Nephron (organoid): ENCODE measurements at regions not wholly inside any gene's neighbourhood (a gene's known extent, or its start where the extent isn't known, plus 50 kb on each side); places are given as distances from the start of the nearest gene placed in this dataset.

Source experiments
- H3K27ac Mint-ChIP-seq, 3 experiments: 2 replicates each; pipeline ENCODE4 v1.8.0; 2020; ENCODE audit warnings: mixed read lengths in 3 of 3, mild to moderate bottlenecking in 2 of 3, moderate library complexity in 1 of 3
- H3K27me3 Mint-ChIP-seq: 2 replicates; pipeline ENCODE4 v1.8.0; 2021; ENCODE audit warnings: low read depth, mild to moderate bottlenecking, moderate library complexity, mixed read lengths
- H3K36me3 Mint-ChIP-seq: 2 replicates; pipeline ENCODE4 v1.8.0; 2020; ENCODE audit warnings: low read depth, mixed read lengths
- H3K4me1 Mint-ChIP-seq: 2 replicates; pipeline ENCODE4 v1.8.0; 2020; ENCODE audit warnings: mixed read lengths
- H3K4me3 Mint-ChIP-seq, 3 experiments: 2 replicates each; pipeline ENCODE4 v1.8.0; 2020; ENCODE audit warnings: mild to moderate bottlenecking in 3 of 3, mixed read lengths in 3 of 3, moderate library complexity in 2 of 3
- H3K9me3 Mint-ChIP-seq: 2 replicates; pipeline ENCODE4 v1.8.0; 2020; ENCODE audit warnings: mixed read lengths
- TF ChIP-seq, protein P1 (sequence below), 3 experiments: fragments of 200-600 bp; sonication (generic); IDR thresholded peaks; one replicate each; pipeline ENCODE4 v1.5.0; 2021; ENCODE audit warnings: antibody characterized with exemption in 3 of 3; ENCODE audit not compliant: unreplicated experiment in 3 of 3

DNA sequence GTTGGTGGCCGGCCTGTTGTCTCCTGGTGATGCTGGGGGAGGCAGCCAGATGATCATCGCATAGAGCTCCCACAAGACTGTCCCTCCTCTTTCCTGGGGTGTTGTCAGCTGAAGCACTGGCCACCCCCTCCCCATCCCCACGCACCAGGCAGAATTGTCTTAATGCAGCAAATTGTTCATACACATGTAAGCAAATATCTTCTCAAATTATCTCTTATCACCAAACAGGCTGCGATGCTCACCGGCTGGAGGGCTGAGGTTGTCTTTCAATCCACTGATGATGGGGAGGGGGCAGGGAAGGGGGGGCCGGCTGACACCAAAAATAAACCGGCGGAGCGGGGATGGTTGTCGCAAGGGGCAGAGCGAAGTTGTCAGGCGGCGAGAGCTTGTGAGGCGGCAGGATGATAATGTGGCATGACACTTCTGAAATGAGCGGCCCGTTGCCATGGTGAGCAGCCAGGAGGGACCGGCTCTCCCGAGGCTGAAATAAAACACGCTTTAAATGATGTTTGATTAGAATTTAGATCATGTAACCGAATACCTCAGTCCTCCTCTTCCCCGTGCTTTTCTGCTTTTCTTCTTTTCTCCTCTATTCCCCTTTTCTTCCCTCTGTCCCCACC is 59.8 kb downstream of the MRM1 start:
- Mint-ChIP-seq H3K9me3 (no peaks in the 10 kb centered on the region), H3K36me3 (no peaks in the 10 kb centered on the region), H3K4me3 (no peak overlapping the region), H3K27ac (no peak overlapping the region), H3K4me1 (peaks cover 15% of the 10 kb centered on the region), H3K27me3 (peaks cover 84% of the 10 kb centered on the region)
- TF ChIP-seq, protein P1, sequence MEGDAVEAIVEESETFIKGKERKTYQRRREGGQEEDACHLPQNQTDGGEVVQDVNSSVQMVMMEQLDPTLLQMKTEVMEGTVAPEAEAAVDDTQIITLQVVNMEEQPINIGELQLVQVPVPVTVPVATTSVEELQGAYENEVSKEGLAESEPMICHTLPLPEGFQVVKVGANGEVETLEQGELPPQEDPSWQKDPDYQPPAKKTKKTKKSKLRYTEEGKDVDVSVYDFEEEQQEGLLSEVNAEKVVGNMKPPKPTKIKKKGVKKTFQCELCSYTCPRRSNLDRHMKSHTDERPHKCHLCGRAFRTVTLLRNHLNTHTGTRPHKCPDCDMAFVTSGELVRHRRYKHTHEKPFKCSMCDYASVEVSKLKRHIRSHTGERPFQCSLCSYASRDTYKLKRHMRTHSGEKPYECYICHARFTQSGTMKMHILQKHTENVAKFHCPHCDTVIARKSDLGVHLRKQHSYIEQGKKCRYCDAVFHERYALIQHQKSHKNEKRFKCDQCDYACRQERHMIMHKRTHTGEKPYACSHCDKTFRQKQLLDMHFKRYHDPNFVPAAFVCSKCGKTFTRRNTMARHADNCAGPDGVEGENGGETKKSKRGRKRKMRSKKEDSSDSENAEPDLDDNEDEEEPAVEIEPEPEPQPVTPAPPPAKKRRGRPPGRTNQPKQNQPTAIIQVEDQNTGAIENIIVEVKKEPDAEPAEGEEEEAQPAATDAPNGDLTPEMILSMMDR (IDR thresholded peaks at IDR 0.05; ENCODE audit: unreplicated experiment in 3 of 3): no peak

DNA sequence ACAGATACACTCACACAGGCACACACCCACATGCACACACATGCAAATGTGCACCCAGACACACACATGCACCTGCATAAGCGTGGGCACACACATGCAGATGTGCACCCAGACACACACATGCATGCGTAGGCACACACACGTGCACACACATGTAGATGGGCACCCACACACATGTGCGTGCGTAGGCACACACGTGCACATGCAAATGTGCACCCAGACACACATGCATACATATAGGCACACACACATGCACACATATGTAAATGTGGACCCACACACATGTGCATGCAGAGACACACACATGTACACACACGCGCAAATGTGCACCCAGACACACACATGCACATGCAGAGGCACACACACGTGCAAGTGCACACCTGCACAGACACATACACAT is 60.3 kb downstream of the MRM1 start:
- H3K36me3 Mint-ChIP-seq: no peaks in the 10 kb centered on the region
- H3K27me3 Mint-ChIP-seq: peaks cover 80% of the 10 kb centered on the region
- TF ChIP-seq, protein P1 (IDR thresholded peaks at IDR 0.05; ENCODE audit: unreplicated experiment in 3 of 3): no peak
- no peak overlapping the region for H3K27ac Mint-ChIP-seq
- H3K4me3 Mint-ChIP-seq: no peak overlapping the region
- peaks cover 13% of the 10 kb centered on the region for H3K4me1 Mint-ChIP-seq
- no peaks in the 10 kb centered on the region for H3K9me3 Mint-ChIP-seq

DNA sequence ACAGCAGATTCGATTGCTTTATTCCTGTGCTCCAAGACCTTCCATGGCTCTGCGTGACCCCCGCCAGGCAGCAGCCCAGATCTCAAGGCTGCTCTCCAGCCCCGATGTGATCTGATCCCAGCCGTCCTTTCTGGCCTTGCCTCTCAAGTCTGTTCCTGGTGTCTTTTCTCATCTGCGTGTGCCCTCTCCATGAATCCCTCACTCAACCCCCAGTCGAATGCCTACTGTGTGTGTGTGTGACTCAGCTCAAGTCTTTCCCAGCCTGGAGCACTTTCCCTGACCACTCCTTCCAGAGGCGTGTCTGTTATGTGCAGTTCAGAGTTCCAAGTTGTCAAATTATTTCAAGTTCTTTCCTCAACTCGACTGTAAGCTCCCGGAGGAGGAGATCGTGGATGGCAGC is 64.0 kb downstream of the MRM1 start:
- Mint-ChIP-seq H3K27ac (no peak overlapping the region), H3K4me3 (no peak overlapping the region), H3K36me3 (no peaks in the 10 kb centered on the region), H3K4me1 (peaks cover 2% of the 10 kb centered on the region), H3K27me3 (peaks cover 56% of the 10 kb centered on the region), H3K9me3 (no peaks in the 10 kb centered on the region)
- TF ChIP-seq, protein P1 (IDR thresholded peaks at IDR 0.05; ENCODE audit: unreplicated experiment in 3 of 3): no peak

DNA sequence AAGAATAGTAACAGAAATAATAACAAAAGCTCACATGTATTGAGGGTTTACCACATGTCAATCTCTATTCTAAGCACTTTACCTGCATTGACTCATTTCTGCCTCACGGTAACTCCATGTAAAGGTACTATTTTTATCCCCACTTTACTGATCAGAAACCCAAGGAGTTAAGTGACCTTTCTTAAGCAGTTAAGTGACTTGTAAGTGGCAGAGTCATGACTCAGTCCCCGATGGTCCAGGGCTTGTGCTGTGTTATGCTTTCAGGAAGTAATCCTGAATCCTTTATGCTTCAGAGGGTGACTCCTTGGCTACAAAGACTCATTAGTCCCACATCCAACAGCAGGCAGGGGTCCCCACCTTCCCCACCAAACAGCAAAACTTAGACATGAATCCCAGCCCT is 66.5 kb downstream of the MRM1 start:
- TF ChIP-seq, protein P1 (IDR thresholded peaks at IDR 0.05; ENCODE audit: unreplicated experiment in 3 of 3): no peak
- Mint-ChIP-seq H3K36me3 (no peaks in the 10 kb centered on the region), H3K4me1 (no peaks in the 10 kb centered on the region), H3K27ac (no peak overlapping the region), H3K4me3 (no peak overlapping the region), H3K9me3 (no peaks in the 10 kb centered on the region), H3K27me3 (peaks cover 34% of the 10 kb centered on the region)

DNA sequence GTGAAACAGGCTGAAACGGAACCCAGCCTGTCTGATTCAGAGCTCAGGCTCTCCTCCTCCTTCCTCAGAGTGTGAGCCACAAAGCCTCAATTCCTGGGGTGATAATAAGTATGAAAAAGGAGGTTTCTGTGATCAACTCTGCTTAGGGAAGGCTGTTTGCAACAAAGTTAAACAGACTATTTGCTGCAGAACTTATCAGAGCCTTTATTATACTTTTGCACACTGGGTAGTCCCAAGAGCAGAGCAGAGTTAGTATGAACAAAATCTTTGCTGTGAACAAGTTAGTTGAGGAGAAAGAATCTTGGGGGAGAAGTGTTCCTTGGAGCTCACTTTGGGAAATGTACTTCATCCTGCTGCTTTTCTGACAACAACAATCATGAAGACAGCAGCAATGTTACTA is 67.4 kb downstream of the MRM1 start:
- H3K9me3 Mint-ChIP-seq: no peaks in the 10 kb centered on the region
- H3K27me3 Mint-ChIP-seq: peaks cover 25% of the 10 kb centered on the region
- no peaks in the 10 kb centered on the region for H3K4me1 Mint-ChIP-seq
- no peak overlapping the region for H3K27ac Mint-ChIP-seq
- H3K4me3 Mint-ChIP-seq: no peak overlapping the region
- H3K36me3 Mint-ChIP-seq: no peaks in the 10 kb centered on the region
- TF ChIP-seq, protein P1 (IDR thresholded peaks at IDR 0.05; ENCODE audit: unreplicated experiment in 3 of 3): no peak

DNA sequence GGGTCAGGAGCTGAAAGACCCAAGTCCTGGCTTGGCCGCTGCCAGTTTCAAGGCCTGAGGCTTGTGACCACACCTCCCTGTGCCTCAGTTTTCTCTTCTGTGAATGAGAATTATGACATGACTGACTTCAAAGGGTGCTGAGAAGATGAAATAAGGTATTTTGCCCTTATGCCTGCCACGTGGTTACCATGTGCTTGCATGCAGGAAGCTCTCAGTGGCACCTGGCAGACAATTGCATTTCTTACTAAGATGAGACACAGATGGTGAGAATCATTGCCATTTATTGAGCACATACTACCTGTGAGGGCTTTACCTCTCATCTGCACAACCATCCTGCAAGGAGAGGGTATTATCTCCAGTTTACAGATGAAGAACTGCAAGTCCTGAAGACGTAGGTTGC is 69.8 kb downstream of the MRM1 start:
- H3K27me3 Mint-ChIP-seq: peaks cover 24% of the 10 kb centered on the region
- no peaks in the 10 kb centered on the region for H3K9me3 Mint-ChIP-seq
- H3K4me3 Mint-ChIP-seq: no peak overlapping the region
- H3K36me3 Mint-ChIP-seq: no peaks in the 10 kb centered on the region
- H3K4me1 Mint-ChIP-seq: no peaks in the 10 kb centered on the region
- no peak overlapping the region for H3K27ac Mint-ChIP-seq
- TF ChIP-seq, protein P1 (IDR thresholded peaks at IDR 0.05; ENCODE audit: unreplicated experiment in 3 of 3): no peak
